ENCODE measurements at regions not wholly inside any gene's neighbourhood (a gene's known extent, or its start where the extent isn't known, plus 50 kb on each side); places are given as distances from the start of the nearest gene placed in this dataset.

- H3K9me3 ChIP-seq (ENCODE audit: severe bottlenecking), result peaks cover 2% of the 10 kb centered on the region
- no peak for DNase-seq
- TF ChIP-seq CTCF (IDR thresholded peaks at IDR 0.05; ENCODE audit: low read depth, low read length), result no peak
Measured at GRCh38 chr20:29687438-29687837, 1570.0 kb upstream of the DEFB115 start.

GRCh38 chr20:29689411-29690225 lies 1567.8 kb upstream of the DEFB115 start:
- no peaks in the 10 kb centered on the region for H3K36me3 ChIP-seq
- H3K9me3 ChIP-seq (ENCODE audit: severe bottlenecking), result peaks cover 2% of the 10 kb centered on the region
- no peak overlapping the region for H3K27ac ChIP-seq
- DNase-seq, result peak; percentile 41
- no peak for TF ChIP-seq CTCF (IDR thresholded peaks at IDR 0.05; ENCODE audit: low read depth, low read length)
- peaks cover 28% of the 10 kb centered on the region for H3K27me3 ChIP-seq (ENCODE audit: insufficient read depth, low read depth, severe bottlenecking)
- no peak overlapping the region for H3K4me3 ChIP-seq (ENCODE audit: low read depth, low read length)

More at GRCh38 chr20:29687438-29687837, 1570.0 kb upstream of the DEFB115 start:
- Histone ChIP-seq H3K27ac (no peak overlapping the region), H3K36me3 (no peaks in the 10 kb centered on the region), H3K4me3 (ENCODE audit: low read depth, low read length) (no peak overlapping the region), H3K27me3 (ENCODE audit: insufficient read depth, low read depth, severe bottlenecking) (peaks cover 21% of the 10 kb centered on the region)

GRCh38 chr20:29690274-29690673 lies 1567.2 kb upstream of the DEFB115 start:
- Histone ChIP-seq H3K36me3 (no peaks in the 10 kb centered on the region), H3K27ac (no peak overlapping the region), H3K9me3 (ENCODE audit: severe bottlenecking) (peaks cover 2% of the 10 kb centered on the region), H3K4me3 (ENCODE audit: low read depth, low read length) (no peak overlapping the region), H3K27me3 (ENCODE audit: insufficient read depth, low read depth, severe bottlenecking) (peaks cover 31% of the 10 kb centered on the region)
- no peak for DNase-seq
- TF ChIP-seq CTCF (IDR thresholded peaks at IDR 0.05; ENCODE audit: low read depth, low read length), result no peak

- Histone ChIP-seq H3K9me3 (ENCODE audit: severe bottlenecking) (peaks cover 12% of the 10 kb centered on the region), H3K27me3 (ENCODE audit: insufficient read depth, low read depth, severe bottlenecking) (peaks cover 2% of the 10 kb centered on the region), H3K4me3 (ENCODE audit: low read depth, low read length) (no peak overlapping the region), H3K36me3 (no peaks in the 10 kb centered on the region), H3K27ac (no peak overlapping the region)
- no peak for DNase-seq
- no peak for TF ChIP-seq CTCF (IDR thresholded peaks at IDR 0.05; ENCODE audit: low read depth, low read length)
Measured at GRCh38 chr20:29740601-29740950, 1516.9 kb upstream of the DEFB115 start.

- Histone ChIP-seq H3K27me3 (ENCODE audit: insufficient read depth, low read depth, severe bottlenecking) (peaks cover 2% of the 10 kb centered on the region), H3K36me3 (no peaks in the 10 kb centered on the region), H3K4me3 (ENCODE audit: low read depth, low read length) (no peak overlapping the region), H3K9me3 (ENCODE audit: severe bottlenecking) (peaks cover 12% of the 10 kb centered on the region), H3K27ac (no peak overlapping the region)
- TF ChIP-seq CTCF (IDR thresholded peaks at IDR 0.05; ENCODE audit: low read depth, low read length), result no peak
- DNase-seq, result no peak
Measured at GRCh38 chr20:29740951-29741593, 1516.4 kb upstream of the DEFB115 start.

All from WERI-Rb-1 (cell line).